ENCODE measurements at regions not wholly inside any gene's neighbourhood (a gene's known extent, or its start where the extent isn't known, plus 50 kb on each side); places are given as distances from the start of the nearest gene placed in this dataset.

GRCh38 chr2:239734436-239735005 lies 290.6 kb downstream of the NDUFA10 start:
- Histone ChIP-seq H3K36me3 (ENCODE audit: control insufficient read depth, insufficient read depth, low read length) (no peaks in the 10 kb centered on the region), H3K27me3 (ENCODE audit: control insufficient read depth, insufficient read depth, low read length) (no peaks in the 10 kb centered on the region), H3K27ac (ENCODE audit: low read length) (no peak overlapping the region), H3K4me3 (ENCODE audit: low read length) (no peak overlapping the region), H3K9me3 (ENCODE audit: control insufficient read depth, insufficient read depth, low read length) (no peaks in the 10 kb centered on the region), H3K4me1 (ENCODE audit: control insufficient read depth, insufficient read depth, low read length) (no peaks in the 10 kb centered on the region)
- H3K4me3 Mint-ChIP-seq: no peak overlapping the region
- DNase-seq (no peak), ATAC-seq (no peak)
- 87% methylated on average over 8 of the region's 8 CpGs for WGBS (ENCODE audit: insufficient coverage)
- no peaks in the 10 kb centered on the region for H3K4me1 Mint-ChIP-seq
- H3K9me3 Mint-ChIP-seq: no peaks in the 10 kb centered on the region
- intact Hi-C loops (cut with micrococcal nuclease): no loop called here
- no peak overlapping the region for H3K27ac Mint-ChIP-seq
- no peaks in the 10 kb centered on the region for H3K36me3 Mint-ChIP-seq
- no peak for TF ChIP-seq CTCF (IDR thresholded peaks at IDR 0.05)
- peaks cover 5 to 6% of the 10 kb centered on the region in 2 donors for H3K27me3 Mint-ChIP-seq (ENCODE audit: low read depth in 2 of 2)

DNA sequence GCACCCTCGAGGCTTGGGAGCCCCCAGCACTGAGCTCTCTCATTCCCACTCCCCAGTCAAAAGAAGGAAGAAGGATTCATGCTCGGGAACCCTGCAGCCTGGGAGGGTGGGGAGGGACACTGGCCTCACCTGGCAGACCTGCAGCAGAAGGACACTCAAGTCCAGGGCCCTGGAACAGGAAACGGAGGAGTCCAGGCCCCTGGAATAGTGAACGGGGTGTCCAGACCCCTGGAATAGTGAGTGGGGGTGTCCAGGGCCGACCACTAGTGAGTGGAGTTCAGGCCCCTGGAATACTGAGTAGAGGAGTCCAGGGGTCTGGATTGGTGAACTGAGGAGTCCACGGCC lies 292.5 kb downstream of the NDUFA10 start:
- WGBS (ENCODE audit: insufficient coverage): 91% methylated on average over 6 of the region's 6 CpGs
- no peaks in the 10 kb centered on the region for H3K4me1 Mint-ChIP-seq
- Histone ChIP-seq H3K27ac (ENCODE audit: low read length) (no peak overlapping the region), H3K9me3 (ENCODE audit: control insufficient read depth, insufficient read depth, low read length) (no peaks in the 10 kb centered on the region), H3K27me3 (ENCODE audit: control insufficient read depth, insufficient read depth, low read length) (no peaks in the 10 kb centered on the region), H3K4me3 (ENCODE audit: low read length) (no peak overlapping the region), H3K4me1 (ENCODE audit: control insufficient read depth, insufficient read depth, low read length) (no peaks in the 10 kb centered on the region), H3K36me3 (ENCODE audit: control insufficient read depth, insufficient read depth, low read length) (no peaks in the 10 kb centered on the region)
- H3K27me3 Mint-ChIP-seq (ENCODE audit: low read depth in 2 of 2): peaks cover 5 to 6% of the 10 kb centered on the region in 2 donors
- H3K27ac Mint-ChIP-seq: no peak overlapping the region
- intact Hi-C loops (cut with micrococcal nuclease): no loop called here
- H3K4me3 Mint-ChIP-seq: no peak overlapping the region
- H3K36me3 Mint-ChIP-seq: no peaks in the 10 kb centered on the region
- ATAC-seq (no peak), DNase-seq (no peak)
- no peaks in the 10 kb centered on the region for H3K9me3 Mint-ChIP-seq
- TF ChIP-seq CTCF (IDR thresholded peaks at IDR 0.05): no peak

GRCh38 chr2:239731998-239732665 lies 293.0 kb downstream of the NDUFA10 start:
- Histone ChIP-seq H3K4me1 (ENCODE audit: control insufficient read depth, insufficient read depth, low read length) (no peaks in the 10 kb centered on the region), H3K9me3 (ENCODE audit: control insufficient read depth, insufficient read depth, low read length) (no peaks in the 10 kb centered on the region), H3K36me3 (ENCODE audit: control insufficient read depth, insufficient read depth, low read length) (no peaks in the 10 kb centered on the region), H3K4me3 (ENCODE audit: low read length) (no peak overlapping the region), H3K27ac (ENCODE audit: low read length) (no peak overlapping the region), H3K27me3 (ENCODE audit: control insufficient read depth, insufficient read depth, low read length) (no peaks in the 10 kb centered on the region)
- intact Hi-C loops (cut with micrococcal nuclease): no loop called here
- Mint-ChIP-seq H3K4me1 (no peaks in the 10 kb centered on the region), H3K36me3 (no peaks in the 10 kb centered on the region), H3K27me3 (ENCODE audit: low read depth in 2 of 2) (peaks cover 5 to 6% of the 10 kb centered on the region in 2 donors), H3K27ac (no peak overlapping the region), H3K9me3 (no peaks in the 10 kb centered on the region), H3K4me3 (no peak overlapping the region)
- no peak for ATAC-seq
- TF ChIP-seq CTCF (IDR thresholded peaks at IDR 0.05): no peak
- WGBS (ENCODE audit: insufficient coverage): 90% methylated on average over 6 of the region's 6 CpGs
- DNase-seq: no peak

DNA sequence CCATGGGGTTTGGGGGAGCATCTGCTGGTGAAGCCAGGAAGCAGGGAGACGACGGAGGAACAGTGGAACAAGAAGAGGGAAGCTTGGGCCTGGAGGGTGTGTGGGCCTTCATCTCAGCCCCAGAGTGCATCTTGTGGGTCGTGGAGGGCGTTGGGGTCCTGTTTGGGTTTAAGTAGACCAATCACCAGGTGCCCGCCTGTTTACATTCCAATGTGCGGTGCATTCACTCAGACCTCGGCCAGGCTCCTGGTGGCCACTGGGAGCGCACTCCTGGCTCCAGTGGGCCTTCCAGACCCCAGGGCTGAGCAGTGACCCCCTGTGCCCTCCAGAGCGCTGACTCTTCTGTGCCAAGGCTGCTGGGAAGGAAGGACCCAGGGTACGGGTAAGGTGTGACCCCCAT lies 293.7 kb downstream of the NDUFA10 start:
- 91% methylated on average over 10 of the region's 10 CpGs for WGBS (ENCODE audit: insufficient coverage)
- H3K27ac Mint-ChIP-seq: no peak overlapping the region

More for the DNA sequence above, 293.7 kb downstream of the NDUFA10 start:
- H3K36me3 ChIP-seq (ENCODE audit: control insufficient read depth, insufficient read depth, low read length): no peaks in the 10 kb centered on the region
- Mint-ChIP-seq H3K4me1 (no peaks in the 10 kb centered on the region), H3K4me3 (no peak overlapping the region), H3K9me3 (no peaks in the 10 kb centered on the region), H3K36me3 (no peaks in the 10 kb centered on the region), H3K27me3 (ENCODE audit: low read depth in 2 of 2) (peaks cover 5 to 6% of the 10 kb centered on the region in 2 donors)
- intact Hi-C loops (cut with micrococcal nuclease): no loop called here
- ATAC-seq (no peak), DNase-seq (no peak)
- H3K9me3 ChIP-seq (ENCODE audit: control insufficient read depth, insufficient read depth, low read length): no peaks in the 10 kb centered on the region
- TF ChIP-seq CTCF (IDR thresholded peaks at IDR 0.05): no peak
- no peak overlapping the region for H3K4me3 ChIP-seq (ENCODE audit: low read length)
- H3K27ac ChIP-seq (ENCODE audit: low read length): no peak overlapping the region
- no peaks in the 10 kb centered on the region for H3K4me1 ChIP-seq (ENCODE audit: control insufficient read depth, insufficient read depth, low read length)
- H3K27me3 ChIP-seq (ENCODE audit: control insufficient read depth, insufficient read depth, low read length): no peaks in the 10 kb centered on the region
